ENCODE measurements at regions not wholly inside any gene's neighbourhood (a gene's known extent, or its start where the extent isn't known, plus 50 kb on each side); places are given as distances from the start of the nearest gene placed in this dataset.
"Not testable (repeated sequence)": the region's sequence is repeated elsewhere in the genome, so short reads cannot be mapped to it uniquely, and the experiment has no call there.

DNA sequence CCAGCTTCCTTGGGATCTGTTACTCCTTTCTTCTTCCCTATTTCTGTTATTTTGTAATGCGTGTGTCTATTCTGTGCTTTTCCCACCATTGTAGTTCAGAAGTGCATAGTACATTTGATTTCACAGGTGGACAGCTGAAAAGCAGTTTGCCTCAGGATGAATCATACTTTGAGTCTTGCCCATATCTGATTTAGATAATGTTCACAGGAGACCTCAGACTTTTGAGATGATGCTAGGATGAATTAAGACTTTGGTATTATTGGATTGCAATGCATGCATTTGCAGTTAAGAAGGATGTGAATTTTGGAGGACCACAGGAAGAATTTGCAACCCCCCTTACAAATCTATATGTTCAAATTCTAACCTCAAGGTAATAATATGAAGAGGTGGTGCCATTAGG lies 769.6 kb downstream of the CDH11 start:
- no peak overlapping the region for H3K27ac ChIP-seq (ENCODE audit: low read length)
- DNase-seq (no peak), ATAC-seq (no peak)
- H3K4me1 ChIP-seq (ENCODE audit: control insufficient read depth, insufficient read depth, low read length): no peaks in the 10 kb centered on the region
- no peaks in the 10 kb centered on the region for H3K9me3 ChIP-seq (ENCODE audit: control insufficient read depth, low read length)
- 93% methylated on average over 1 of the region's 1 CpG for WGBS
- intact Hi-C loops (cut with DNase I): no loop called here
- H3K27me3 ChIP-seq (ENCODE audit: control insufficient read depth, insufficient read depth): no peaks in the 10 kb centered on the region
- H3K4me3 ChIP-seq (ENCODE audit: low read length): no peak overlapping the region

DNA sequence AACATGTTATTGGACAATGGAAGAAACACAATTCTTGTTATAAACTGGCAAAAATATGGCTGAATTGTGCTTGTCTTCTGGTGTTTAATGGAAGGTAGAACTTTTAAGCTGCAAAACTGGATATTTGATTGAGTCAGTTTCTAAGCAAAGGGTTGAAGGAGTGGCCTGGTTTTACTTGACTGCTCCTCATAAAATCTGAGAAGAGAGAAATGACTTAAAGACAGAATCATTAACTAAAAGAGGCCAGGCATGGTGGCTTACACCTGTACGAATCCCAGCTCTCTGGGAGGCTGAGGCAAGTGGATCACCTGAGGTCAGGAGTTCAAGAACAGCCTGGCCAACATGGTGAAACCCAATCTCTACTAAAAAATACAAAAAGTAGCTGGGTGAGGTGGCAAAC lies 770.7 kb downstream of the CDH11 start:
- DNase-seq (no peak), ATAC-seq (no peak)
- WGBS: 79% methylated on average over 1 of the region's 1 CpG
- Histone ChIP-seq H3K27me3 (ENCODE audit: control insufficient read depth, insufficient read depth) (no peaks in the 10 kb centered on the region), H3K4me1 (ENCODE audit: control insufficient read depth, insufficient read depth, low read length) (no peaks in the 10 kb centered on the region), H3K27ac (ENCODE audit: low read length) (no peak overlapping the region), H3K4me3 (ENCODE audit: low read length) (no peak overlapping the region), H3K9me3 (ENCODE audit: control insufficient read depth, low read length) (no peaks in the 10 kb centered on the region)
- intact Hi-C loops (cut with DNase I): no loop called here

DNA sequence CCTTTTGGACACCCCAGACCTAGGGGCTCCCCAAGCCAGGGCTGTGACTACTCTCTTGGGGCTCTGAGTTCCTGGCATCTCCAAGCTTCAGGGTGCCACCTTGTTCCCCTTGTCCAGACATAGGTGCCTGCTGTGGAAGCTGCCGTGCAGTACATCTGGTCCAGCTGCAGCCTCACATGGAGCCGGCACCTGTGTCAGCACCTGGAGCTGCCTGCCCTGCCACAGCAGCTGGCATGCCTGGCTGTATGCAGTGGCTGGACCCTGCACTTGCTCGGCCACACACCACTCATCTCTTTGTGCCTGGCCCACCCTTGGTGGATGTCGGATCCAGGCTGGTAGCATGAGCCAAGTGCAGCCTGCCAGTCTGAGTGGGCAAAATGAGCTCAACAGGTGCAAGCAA lies 775.8 kb downstream of the CDH11 start:
- Histone ChIP-seq H3K4me3 (ENCODE audit: low read length) (no peak overlapping the region), H3K27ac (ENCODE audit: low read length) (no peak overlapping the region), H3K27me3 (ENCODE audit: control insufficient read depth, insufficient read depth) (no peaks in the 10 kb centered on the region), H3K9me3 (ENCODE audit: control insufficient read depth, low read length) (no peaks in the 10 kb centered on the region), H3K4me1 (ENCODE audit: control insufficient read depth, insufficient read depth, low read length) (no peaks in the 10 kb centered on the region)
- intact Hi-C loops (cut with DNase I): no loop called here
- ATAC-seq (no peak), DNase-seq (no peak)
- 95% methylated on average over 4 of the region's 4 CpGs for WGBS

DNA sequence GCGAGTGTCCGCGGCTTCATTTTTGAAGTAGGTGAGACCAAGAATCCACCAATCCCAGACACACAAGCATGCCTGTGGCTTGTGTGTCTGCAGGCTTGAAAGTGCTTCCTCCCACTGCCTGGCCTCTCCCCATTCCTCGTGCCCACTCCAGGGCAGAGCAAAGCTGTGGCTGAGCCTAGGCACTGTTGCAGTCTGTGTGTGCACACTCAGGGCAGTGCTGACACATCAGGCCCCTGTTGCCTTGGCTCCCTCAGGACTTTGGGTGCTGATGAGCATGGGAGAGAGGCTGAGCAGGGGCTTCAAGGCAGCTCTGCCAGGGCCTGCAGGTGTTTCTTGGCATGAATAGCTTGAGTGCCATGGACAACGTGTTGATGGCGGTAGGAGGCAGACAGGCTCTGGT lies 776.7 kb downstream of the CDH11 start:
- DNase-seq: no peak
- ATAC-seq: no peak
- Histone ChIP-seq H3K4me3 (ENCODE audit: low read length) (no peak overlapping the region), H3K4me1 (ENCODE audit: control insufficient read depth, insufficient read depth, low read length) (no peaks in the 10 kb centered on the region), H3K9me3 (ENCODE audit: control insufficient read depth, low read length) (no peaks in the 10 kb centered on the region), H3K27ac (ENCODE audit: low read length) (no peak overlapping the region), H3K27me3 (ENCODE audit: control insufficient read depth, insufficient read depth) (no peaks in the 10 kb centered on the region)
- WGBS: 93% methylated on average over 6 of the region's 6 CpGs
- intact Hi-C loops (cut with DNase I): no loop called here

DNA sequence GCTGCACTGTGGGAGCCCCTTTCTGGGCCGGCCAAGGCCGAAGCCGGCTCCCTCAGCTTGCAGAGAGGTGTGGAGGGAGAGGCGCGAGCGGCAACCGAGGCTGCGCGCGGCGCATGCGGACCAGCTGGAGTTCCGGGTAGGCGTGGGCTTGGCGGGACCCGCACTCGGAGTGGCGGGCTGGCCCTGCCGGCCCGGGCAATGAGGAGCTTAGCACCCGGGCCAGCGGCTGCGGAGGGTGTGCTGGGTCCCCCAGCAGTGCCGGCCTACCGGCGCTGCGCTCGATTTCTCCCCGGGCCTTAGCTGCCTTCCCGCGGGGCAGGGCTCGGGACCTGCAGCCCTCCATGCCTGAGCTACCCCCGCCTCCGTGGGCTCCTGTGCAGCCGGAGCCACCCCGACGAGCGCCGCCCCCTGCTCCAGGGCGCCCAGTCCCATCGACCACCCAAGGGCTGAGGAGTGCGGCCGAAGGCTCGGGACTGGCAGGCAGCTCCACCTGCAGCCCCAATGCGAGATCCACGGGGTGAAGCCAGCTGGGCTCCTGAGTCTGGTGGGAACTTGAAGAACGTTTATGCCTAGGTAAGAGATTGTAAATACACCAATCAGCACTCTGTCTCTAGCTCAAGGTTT lies 777.9 kb downstream of the CDH11 start:
- H3K27me3 ChIP-seq (ENCODE audit: control insufficient read depth, insufficient read depth); ATAC-seq; H3K4me1 ChIP-seq (ENCODE audit: control insufficient read depth, insufficient read depth, low read length); H3K9me3 ChIP-seq (ENCODE audit: control insufficient read depth, low read length); intact Hi-C loops (cut with DNase I); H3K4me3 ChIP-seq (ENCODE audit: low read length); H3K27ac ChIP-seq (ENCODE audit: low read length): not testable (repeated sequence)
- DNase-seq: peak in 2 of 3 donors; percentile 30 to 47
- 96% methylated on average over 47 of the region's 47 CpGs for WGBS

DNA sequence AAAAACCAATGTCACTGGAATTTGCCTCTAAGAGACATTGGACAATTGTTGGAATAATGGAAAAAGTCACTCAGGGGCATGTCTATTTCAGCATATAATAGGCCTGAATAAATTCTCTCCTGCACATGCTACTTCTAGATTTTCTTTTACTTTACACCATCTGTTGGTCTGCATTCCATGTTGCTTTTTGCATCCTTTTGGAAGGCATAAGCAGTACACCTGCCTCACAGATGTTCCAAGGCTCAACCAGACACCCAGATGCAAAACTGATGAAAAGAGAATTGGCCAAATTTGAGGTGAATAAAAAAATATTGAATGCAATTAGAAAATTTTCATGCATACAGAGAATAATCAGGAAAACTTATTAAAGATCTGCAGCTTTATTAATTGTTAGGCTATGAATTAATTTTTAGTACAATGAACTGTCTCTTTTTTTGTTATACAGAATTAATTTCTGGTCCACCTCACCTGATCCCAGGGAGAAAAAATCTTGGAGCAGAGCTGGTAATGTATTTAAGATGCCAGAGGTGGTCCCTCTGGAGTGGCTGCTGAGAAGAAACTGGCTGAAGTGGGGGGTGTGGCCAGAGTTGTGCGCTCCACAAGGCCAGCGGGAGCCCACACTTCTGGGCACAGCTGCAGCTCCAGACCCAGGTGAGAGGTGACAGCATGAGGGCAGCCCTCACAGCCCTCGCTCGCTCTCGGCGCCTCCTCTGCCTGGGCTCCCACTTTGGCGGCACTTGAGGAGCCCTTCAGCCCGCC lies 778.6 kb downstream of the CDH11 start:
- ATAC-seq: no peak
- DNase-seq: no peak
- Histone ChIP-seq H3K4me1 (ENCODE audit: control insufficient read depth, insufficient read depth, low read length) (no peaks in the 10 kb centered on the region), H3K27ac (ENCODE audit: low read length) (no peak overlapping the region), H3K9me3 (ENCODE audit: control insufficient read depth, low read length) (no peaks in the 10 kb centered on the region), H3K4me3 (ENCODE audit: low read length) (no peak overlapping the region), H3K27me3 (ENCODE audit: control insufficient read depth, insufficient read depth) (no peaks in the 10 kb centered on the region)
- 89% methylated on average over 8 of the region's 8 CpGs for WGBS
- intact Hi-C loops (cut with DNase I): no loop called here

DNA sequence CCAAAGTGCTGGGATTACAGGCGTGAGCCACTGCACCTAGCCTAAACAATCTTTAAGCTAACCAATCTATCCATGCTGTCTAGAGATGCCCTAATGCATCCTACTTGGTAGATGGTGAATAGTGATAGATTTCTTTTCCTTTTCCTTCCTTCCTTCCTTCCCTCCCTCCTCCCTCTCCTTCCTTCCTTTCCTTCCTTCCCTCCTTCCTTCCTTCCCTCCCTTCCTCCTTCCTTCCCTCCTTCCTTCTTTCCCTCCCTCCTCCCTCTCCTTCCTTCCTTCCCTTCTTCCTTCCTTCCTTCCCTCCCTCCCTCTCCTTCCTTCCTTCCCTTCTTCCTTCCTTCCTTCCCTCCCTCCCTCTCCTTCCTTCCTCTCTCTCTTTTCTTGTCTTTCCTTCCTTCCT lies 780.5 kb downstream of the CDH11 start:
- DNase-seq; H3K27me3 ChIP-seq (ENCODE audit: control insufficient read depth, insufficient read depth); H3K4me1 ChIP-seq (ENCODE audit: control insufficient read depth, insufficient read depth, low read length); H3K9me3 ChIP-seq (ENCODE audit: control insufficient read depth, low read length); ATAC-seq; intact Hi-C loops (cut with DNase I); H3K4me3 ChIP-seq (ENCODE audit: low read length); H3K27ac ChIP-seq (ENCODE audit: low read length): not testable (repeated sequence)
- 92% methylated on average over 1 of the region's 1 CpG for WGBS

DNA sequence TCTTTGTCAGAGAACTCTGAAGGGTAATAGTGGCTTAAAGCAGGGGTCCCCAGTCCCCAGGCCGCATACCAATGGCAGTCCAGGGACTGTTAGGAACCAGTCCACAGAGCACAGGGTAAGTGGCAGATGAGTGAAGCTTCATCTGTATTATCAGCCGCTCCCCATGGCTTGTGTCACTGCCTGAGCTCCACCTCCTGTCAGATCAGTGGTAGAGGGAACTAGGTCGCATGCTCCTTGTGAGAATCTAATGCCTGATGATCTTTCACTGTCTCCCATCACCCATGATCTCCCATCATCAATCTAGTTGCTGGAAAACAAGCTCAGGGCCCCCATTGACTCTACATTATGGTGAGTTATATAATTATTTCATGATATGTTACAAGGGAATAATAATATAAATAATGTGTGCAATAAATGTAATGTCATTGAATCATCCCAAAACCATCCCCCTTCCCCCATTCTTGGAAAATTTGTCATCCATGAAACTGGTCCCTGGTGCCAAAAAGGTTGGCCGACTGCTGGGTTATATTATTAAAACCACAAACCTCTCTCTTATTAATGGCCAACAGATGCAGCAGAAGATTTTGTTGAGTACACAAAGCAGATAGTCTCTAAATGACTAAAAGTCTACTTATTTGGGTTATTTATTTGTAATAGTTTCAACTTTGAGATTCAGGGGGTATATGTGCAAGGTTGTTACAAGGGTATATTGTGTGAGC lies 782.7 kb downstream of the CDH11 start:
- H3K27me3 ChIP-seq (ENCODE audit: control insufficient read depth, insufficient read depth): no peaks in the 10 kb centered on the region
- no peak for ATAC-seq
- H3K4me3 ChIP-seq (ENCODE audit: low read length): no peak overlapping the region
- no peak for DNase-seq
- WGBS: 68% methylated on average over 4 of the region's 4 CpGs
- no peaks in the 10 kb centered on the region for H3K9me3 ChIP-seq (ENCODE audit: control insufficient read depth, low read length)
- no peak overlapping the region for H3K27ac ChIP-seq (ENCODE audit: low read length)
- intact Hi-C loops (cut with DNase I): no loop called here
- no peaks in the 10 kb centered on the region for H3K4me1 ChIP-seq (ENCODE audit: control insufficient read depth, insufficient read depth, low read length)

DNA sequence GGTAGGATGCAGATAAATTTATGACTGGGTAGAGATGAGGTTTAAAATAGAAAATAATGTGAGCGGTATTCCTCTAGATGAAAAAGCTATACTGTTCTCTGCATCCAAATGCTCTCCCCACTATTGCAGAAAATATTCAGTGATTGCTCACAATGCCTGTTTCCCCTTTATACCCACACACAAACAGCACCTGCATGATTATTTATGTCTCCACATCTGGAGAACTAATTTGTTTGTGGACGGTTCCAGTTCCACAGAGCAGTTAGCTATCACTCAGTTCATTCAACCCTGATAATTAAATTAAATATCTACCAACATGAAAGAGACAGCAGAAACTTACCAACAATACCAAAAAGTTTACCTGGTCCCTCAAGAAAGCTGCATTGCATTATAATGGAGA lies 800.0 kb downstream of the CDH11 start:
- Histone ChIP-seq H3K9me3 (ENCODE audit: control insufficient read depth, low read length) (no peaks in the 10 kb centered on the region), H3K27me3 (ENCODE audit: control insufficient read depth, insufficient read depth) (no peaks in the 10 kb centered on the region), H3K27ac (ENCODE audit: low read length) (no peak overlapping the region), H3K4me3 (ENCODE audit: low read length) (no peak overlapping the region), H3K4me1 (ENCODE audit: control insufficient read depth, insufficient read depth, low read length) (no peaks in the 10 kb centered on the region)
- DNase-seq: no peak
- no peak for ATAC-seq
- WGBS: 80% methylated on average over 2 of the region's 2 CpGs
- intact Hi-C loops (cut with DNase I): no loop called here

DNA sequence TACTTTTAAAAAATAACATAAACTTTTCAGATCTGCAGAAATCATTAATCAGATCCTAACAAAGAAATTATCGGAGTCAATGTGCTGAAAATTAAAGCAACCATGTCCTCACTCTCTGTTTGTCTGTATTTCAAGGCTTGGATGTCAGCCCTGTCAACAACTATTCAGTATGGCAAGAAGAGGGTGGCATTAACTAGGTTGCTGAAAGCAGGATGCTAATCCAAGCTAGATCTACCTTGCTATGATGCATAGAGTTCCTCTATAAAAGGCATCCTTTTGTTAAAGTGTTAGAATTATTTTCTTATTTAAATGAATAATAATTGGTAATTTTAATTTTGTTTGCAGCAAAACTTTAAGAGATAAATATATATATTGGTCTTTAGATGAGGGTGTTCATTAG lies 800.8 kb downstream of the CDH11 start:
- no peak overlapping the region for H3K4me3 ChIP-seq (ENCODE audit: low read length)
- intact Hi-C loops (cut with DNase I): no loop called here
- DNase-seq (no peak), ATAC-seq (no peak)
- H3K27me3 ChIP-seq (ENCODE audit: control insufficient read depth, insufficient read depth): no peaks in the 10 kb centered on the region
- H3K27ac ChIP-seq (ENCODE audit: low read length): no peak overlapping the region
- H3K4me1 ChIP-seq (ENCODE audit: control insufficient read depth, insufficient read depth, low read length): no peaks in the 10 kb centered on the region
- no peaks in the 10 kb centered on the region for H3K9me3 ChIP-seq (ENCODE audit: control insufficient read depth, low read length)
- 81% methylated on average over 1 of the region's 1 CpG for WGBS

DNA sequence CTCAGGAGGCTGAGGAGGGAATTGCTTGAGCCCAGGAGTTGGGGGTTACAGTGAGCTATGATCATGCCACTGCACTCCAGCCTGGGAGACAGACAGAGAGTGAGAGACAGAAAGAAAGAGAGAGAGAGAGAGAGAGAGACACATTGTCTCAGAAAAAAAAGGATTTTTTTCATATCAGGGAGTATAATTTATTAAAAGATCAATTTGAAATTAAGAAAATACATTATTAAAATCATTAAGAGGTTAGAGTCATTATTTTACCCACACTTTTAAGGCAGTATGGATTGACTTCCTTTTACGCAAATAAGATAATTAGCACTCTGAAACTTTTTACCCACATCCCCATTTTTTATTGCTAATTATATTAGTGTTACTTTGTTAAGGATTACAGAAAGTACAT lies 804.3 kb downstream of the CDH11 start:
- WGBS: 91% methylated on average over 1 of the region's 1 CpG
- Histone ChIP-seq H3K27ac (ENCODE audit: low read length) (no peak overlapping the region), H3K4me1 (ENCODE audit: control insufficient read depth, insufficient read depth, low read length) (no peaks in the 10 kb centered on the region), H3K9me3 (ENCODE audit: control insufficient read depth, low read length) (no peaks in the 10 kb centered on the region), H3K27me3 (ENCODE audit: control insufficient read depth, insufficient read depth) (no peaks in the 10 kb centered on the region), H3K4me3 (ENCODE audit: low read length) (no peak overlapping the region)
- no peak for ATAC-seq
- intact Hi-C loops (cut with DNase I): no loop called here
- DNase-seq: no peak

Data from right cardiac atrium (tissue), 5 donors.